CMK (cell line): ENCODE measurements at regions not wholly inside any gene's neighbourhood (a gene's known extent, or its start where the extent isn't known, plus 50 kb on each side); places are given as distances from the start of the nearest gene placed in this dataset.

Experiments used
- DNase-seq: peaks from one replicate; pipeline ENCODE4 v3.0.0-alpha.2; 2010; ENCODE audit warnings: low read depth

DNA sequence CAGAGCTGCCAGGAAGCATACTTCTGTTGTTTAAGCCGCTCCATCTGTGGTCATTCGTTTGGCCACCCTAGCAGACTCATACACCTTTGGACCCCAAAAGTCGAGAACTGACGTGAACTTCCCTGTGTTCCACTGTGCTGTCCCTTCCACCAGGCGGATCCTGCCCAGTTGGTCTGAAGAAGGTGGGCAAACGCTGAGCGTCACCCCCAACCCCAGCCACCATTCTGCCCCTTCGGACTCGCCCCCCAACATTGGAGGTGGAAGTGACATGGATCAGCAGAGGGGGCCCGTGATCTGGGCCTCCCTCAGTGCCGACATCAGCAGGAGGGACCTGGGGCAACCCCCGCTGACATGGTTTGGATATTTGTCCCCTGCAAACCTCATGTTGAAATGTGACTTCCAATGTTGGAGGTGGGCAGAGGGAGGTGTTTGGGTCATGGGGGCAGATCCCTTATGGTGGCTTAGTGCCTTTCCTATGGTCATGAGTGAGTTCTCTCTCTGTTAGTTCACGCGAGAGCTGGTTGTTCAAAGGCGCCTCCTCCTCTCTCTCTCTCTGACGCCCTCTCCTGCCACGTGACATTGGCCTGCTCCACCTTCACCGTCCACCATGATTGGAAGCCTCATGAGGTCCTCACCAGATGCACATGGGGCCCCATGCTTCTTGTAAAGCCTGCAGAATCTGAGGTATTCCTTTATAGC, 93.6 kb upstream of the ZNF507 start:
- DNase-seq = no peak

DNA sequence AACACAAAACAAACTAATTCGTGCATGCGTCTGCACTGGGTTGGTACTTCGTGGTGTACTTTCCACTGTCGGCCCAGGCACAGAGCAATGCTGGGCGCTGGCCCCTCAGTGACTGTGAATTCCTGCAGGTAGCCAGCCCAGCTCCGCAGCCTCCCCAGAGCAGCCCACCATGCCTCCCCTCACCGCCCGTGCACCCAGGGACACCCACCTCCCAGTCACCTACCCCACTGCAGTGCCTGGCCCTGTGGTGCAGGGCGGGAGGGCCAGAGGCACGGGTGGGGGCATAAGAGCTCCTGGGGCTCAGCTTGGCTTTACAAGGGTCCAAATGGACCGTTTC, 93.1 kb upstream of the ZNF507 start:
- DNase-seq = no peak

DNA sequence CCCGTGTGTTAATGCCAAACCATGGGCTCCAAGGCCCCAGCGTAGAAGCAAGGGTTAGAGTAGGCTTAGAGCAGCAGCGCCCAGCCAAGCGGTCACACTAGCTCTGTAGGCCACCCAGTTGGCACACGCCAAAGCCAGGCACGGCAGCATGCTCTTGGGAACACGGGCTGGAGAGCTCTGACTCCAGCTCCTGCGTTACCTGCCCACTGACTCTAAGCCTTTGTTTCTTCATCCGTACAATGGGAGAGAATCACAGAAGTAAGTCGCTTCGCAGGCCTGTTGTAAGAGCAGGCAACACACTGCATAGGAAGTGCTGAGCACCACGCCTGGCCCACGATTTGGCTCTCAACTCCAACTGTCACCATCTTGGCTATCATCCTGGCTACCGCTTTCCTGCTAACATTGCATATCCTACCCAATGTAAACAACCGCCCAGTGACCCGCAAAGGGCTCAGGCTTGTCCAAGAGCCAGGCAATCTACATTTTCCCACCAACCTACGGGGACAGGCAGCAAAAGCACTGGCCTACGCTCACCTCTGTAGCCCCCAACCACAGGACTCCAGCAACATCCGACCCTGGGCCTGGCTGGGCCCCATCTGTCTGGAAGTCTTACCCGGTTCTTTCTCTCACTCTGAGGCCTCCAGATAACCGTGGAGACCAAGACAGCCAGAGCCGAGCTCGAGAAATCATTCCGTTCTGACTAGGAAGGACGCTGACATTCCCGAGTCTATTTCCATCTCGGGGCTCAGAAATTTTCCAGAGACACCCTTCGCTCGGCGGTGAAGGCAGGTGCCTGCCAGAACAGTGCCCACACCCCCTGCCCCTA, 91.5 kb upstream of the ZNF507 start:
- DNase-seq = no peak

DNA sequence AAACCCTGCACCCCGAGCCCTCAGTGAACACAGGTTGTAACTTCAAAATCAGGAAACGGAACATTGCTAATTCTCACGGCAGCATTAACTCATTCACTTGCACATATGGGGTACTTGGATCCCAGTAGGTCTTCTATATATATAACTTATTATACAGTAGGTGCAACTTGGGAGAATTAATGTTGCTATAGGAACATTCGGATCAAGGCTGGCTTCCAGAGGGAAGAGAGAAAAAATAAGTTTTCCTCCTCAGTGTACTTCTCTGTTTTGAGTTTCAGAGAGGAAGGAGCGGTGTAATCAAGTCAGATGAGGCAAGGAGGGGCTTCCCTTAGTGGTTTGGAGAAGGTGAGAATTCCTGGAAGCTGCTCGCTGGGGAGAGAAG, 90.9 kb upstream of the ZNF507 start:
- no peak for DNase-seq

GRCh38 chr19:32255536-32256295, 89.7 kb upstream of the ZNF507 start:
- DNase-seq = no peak

GRCh38 chr19:32256341-32256975, 89.0 kb upstream of the ZNF507 start:
- DNase-seq = no peak

- DNase-seq = no peak
Measured at GRCh38 chr19:32257326-32258073, 87.9 kb upstream of the ZNF507 start.

GRCh38 chr19:32258167-32258566, 87.2 kb upstream of the ZNF507 start:
- DNase-seq = no peak

- DNase-seq = no peak
Measured at GRCh38 chr19:32264568-32264967, 80.8 kb upstream of the ZNF507 start.

GRCh38 chr19:32265995-32266394, 79.4 kb upstream of the ZNF507 start:
- DNase-seq = no peak

DNA sequence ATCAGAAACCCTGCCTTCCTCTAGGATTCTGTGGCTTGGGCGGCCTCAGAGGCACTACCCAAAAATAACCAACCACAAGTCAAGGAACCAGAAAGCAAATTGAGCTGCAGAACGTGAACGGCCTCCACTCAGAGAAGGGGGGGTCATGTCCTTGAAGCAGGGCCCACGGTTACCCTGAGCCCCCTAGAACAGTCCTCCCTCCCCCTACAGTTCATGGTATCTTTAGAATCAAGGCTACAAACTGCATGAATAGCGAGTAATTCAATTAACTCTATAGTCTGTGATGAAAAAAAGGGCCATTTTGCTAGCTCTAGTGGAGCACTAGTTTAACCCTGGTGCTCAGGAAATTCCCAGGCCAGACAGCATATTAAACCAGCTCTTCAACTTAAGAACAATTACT, 79.0 kb upstream of the ZNF507 start:
- DNase-seq = no peak

GRCh38 chr19:32268381-32268780, 77.0 kb upstream of the ZNF507 start:
- no peak for DNase-seq

GRCh38 chr19:32269831-32270230, 75.6 kb upstream of the ZNF507 start:
- no peak for DNase-seq

DNA sequence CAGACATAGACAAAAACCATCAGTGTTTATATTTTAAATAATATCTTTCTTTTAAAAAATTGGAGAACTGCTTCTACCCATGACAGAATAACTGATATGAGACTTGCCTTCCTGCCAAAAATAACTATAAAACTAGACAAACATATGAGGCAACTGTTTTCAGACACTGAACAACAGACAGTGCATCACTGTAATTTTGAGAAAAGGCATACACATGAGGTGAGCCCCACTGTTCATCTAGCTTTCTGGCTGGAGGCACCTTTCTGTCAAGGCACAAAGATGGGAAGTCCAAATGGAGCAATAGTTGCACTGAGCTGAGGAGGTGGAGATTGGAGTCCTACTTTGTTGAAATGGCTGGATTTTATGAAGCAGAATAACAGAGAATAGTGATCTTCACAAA, 71.9 kb upstream of the ZNF507 start:
- no peak for DNase-seq

- no peak for DNase-seq
Measured at GRCh38 chr19:32287086-32287485, 58.3 kb upstream of the ZNF507 start.

- no peak for DNase-seq
Measured at GRCh38 chr19:32287811-32288227, 57.6 kb upstream of the ZNF507 start.

GRCh38 chr19:32289566-32290210, 55.7 kb upstream of the ZNF507 start:
- no peak for DNase-seq

DNA sequence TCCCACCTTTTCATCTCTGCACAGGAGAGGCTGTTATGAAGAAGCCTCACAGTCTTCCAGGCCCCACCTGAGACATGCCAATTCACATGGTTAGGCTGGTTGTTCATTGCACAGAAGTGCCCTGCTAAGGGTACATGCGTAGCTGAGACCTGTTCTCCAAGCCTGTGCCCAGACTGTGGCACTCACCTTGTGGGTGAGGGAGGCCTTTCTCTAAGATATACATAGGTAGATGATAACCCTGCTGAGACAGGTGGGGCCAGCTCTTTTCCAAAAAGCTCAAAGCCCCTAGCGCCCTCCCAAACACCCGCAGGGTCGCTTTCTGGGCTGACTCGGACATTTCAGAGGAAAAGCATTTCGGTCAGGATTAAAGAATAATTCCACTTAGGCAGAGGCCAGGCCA, 53.5 kb upstream of the ZNF507 start:
- no peak for DNase-seq

DNA sequence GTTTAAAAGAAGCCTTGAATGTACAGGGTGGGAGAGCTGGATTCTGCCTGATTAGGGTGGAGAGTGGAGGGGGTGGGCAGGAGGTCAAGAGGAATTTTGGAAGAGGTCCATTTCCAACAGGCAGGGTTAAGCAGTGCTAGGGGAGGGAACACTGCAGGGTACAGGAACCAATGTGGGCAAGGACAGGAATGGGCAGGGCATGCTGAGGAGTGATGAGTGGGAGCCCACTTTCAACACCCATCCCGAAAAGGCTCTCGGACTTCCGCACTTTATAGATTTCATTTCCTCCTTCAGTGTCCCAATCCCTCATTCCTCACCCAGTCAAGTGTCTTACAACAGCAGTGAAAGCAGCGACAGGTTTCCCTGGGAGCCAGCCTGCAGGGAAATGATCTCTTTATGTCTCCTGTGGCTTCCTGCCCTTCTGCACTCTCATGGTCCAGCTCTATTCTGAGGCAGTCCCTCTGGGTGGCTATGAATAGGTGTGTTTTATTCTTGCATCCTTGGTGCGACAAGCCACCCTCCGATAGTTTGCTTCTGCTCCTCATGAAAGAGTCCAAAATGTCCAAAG, 50.5 kb upstream of the ZNF507 start:
- no peak for DNase-seq
